ENCODE measurements at regions not wholly inside any gene's neighbourhood (a gene's known extent, or its start where the extent isn't known, plus 50 kb on each side); places are given as distances from the start of the nearest gene placed in this dataset.

- H3K14ac ChIP-seq (ENCODE audit: low read length in 2 of 2), result no peak overlapping the region
- no peaks in the 10 kb centered on the region for H3K36me3 ChIP-seq (ENCODE audit: control insufficient read depth in 1 of 2, insufficient read depth in 2 of 2, low read depth in 1 of 2, low read length in 2 of 2)
- no peak overlapping the region for H2BK120ac ChIP-seq (ENCODE audit: low read depth, low read length)
- H4K91ac ChIP-seq (ENCODE audit: low read length), result no peak overlapping the region
- H3K4me3 ChIP-seq (ENCODE audit: insufficient read depth in 1 of 2, low read depth in 1 of 2, low read length in 2 of 2), result no peak overlapping the region
- no peak overlapping the region for H3K23ac ChIP-seq (ENCODE audit: low read length in 2 of 2)
- no peak overlapping the region for H3K27ac ChIP-seq (ENCODE audit: low read length, poor library complexity, severe bottlenecking)
- H3K27me3 ChIP-seq (ENCODE audit: control insufficient read depth in 1 of 2, insufficient read depth in 1 of 2, low read length in 2 of 2), result no peaks in the 10 kb centered on the region
- no peak overlapping the region for H2AFZ ChIP-seq (ENCODE audit: low read depth, low read length)
- H3K18ac ChIP-seq (ENCODE audit: low read depth in 1 of 2, low read length in 2 of 2), result no peak overlapping the region
- no peak overlapping the region for H3K9ac ChIP-seq (ENCODE audit: low read length)
- no peak overlapping the region for H4K8ac ChIP-seq (ENCODE audit: low read length)
- DNase-seq, result no peak
- no peak overlapping the region for H3K4me2 ChIP-seq (ENCODE audit: low read length, poor library complexity, severe bottlenecking)
- no peak overlapping the region for H3K4ac ChIP-seq (ENCODE audit: low read depth in 1 of 2, low read length in 2 of 2)
- no peak overlapping the region for H2BK12ac ChIP-seq (ENCODE audit: low read length in 2 of 2)
- no peak overlapping the region for H2AK5ac ChIP-seq (ENCODE audit: low read length, severe bottlenecking)
- H3K79me1 ChIP-seq (replicated peaks; ENCODE audit: low read length, poor library complexity, severe bottlenecking), result no peaks in the 10 kb centered on the region
- no peak overlapping the region for H2BK15ac ChIP-seq (ENCODE audit: low read depth, poor library complexity, severe bottlenecking)
- 85% methylated on average over 6 of the region's 6 CpGs for WGBS
- peaks cover 4% of the 10 kb centered on the region for H3K4me1 ChIP-seq (ENCODE audit: control insufficient read depth, insufficient read depth, low read depth, low read length)
- H3K9me3 ChIP-seq (ENCODE audit: control insufficient read depth, low read length), result no peaks in the 10 kb centered on the region
- no peak overlapping the region for H2BK5ac ChIP-seq (ENCODE audit: low read depth, low read length, poor library complexity, severe bottlenecking)
These were observed 413.5 kb downstream of the OCA2 start for GRCh38 chr15:27685644-27686043.

- Histone ChIP-seq H3K4me2 (ENCODE audit: low read length, poor library complexity, severe bottlenecking) (no peak overlapping the region), H3K14ac (ENCODE audit: low read length in 2 of 2) (no peak overlapping the region), H2BK5ac (ENCODE audit: low read depth, low read length, poor library complexity, severe bottlenecking) (no peak overlapping the region), H4K8ac (ENCODE audit: low read length) (no peak overlapping the region), H3K4me3 (ENCODE audit: insufficient read depth in 1 of 2, low read depth in 1 of 2, low read length in 2 of 2) (no peak overlapping the region), H2AK5ac (ENCODE audit: low read length, severe bottlenecking) (no peak overlapping the region), H3K79me1 (replicated peaks; ENCODE audit: low read length, poor library complexity, severe bottlenecking) (no peaks in the 10 kb centered on the region), H3K9me3 (ENCODE audit: control insufficient read depth, low read length) (no peaks in the 10 kb centered on the region), H3K9ac (ENCODE audit: low read length) (no peak overlapping the region), H3K27ac (ENCODE audit: low read length, poor library complexity, severe bottlenecking) (no peak overlapping the region), H3K23ac (ENCODE audit: low read length in 2 of 2) (no peak overlapping the region), H3K27me3 (ENCODE audit: control insufficient read depth in 1 of 2, insufficient read depth in 1 of 2, low read length in 2 of 2) (no peaks in the 10 kb centered on the region), H4K91ac (ENCODE audit: low read length) (no peak overlapping the region), H3K4ac (ENCODE audit: low read depth in 1 of 2, low read length in 2 of 2) (no peak overlapping the region), H3K36me3 (ENCODE audit: control insufficient read depth in 1 of 2, insufficient read depth in 2 of 2, low read depth in 1 of 2, low read length in 2 of 2) (no peaks in the 10 kb centered on the region), H2AFZ (ENCODE audit: low read depth, low read length) (no peak overlapping the region), H3K18ac (ENCODE audit: low read depth in 1 of 2, low read length in 2 of 2) (no peak overlapping the region), H2BK15ac (ENCODE audit: low read depth, poor library complexity, severe bottlenecking) (no peak overlapping the region), H2BK12ac (ENCODE audit: low read length in 2 of 2) (no peak overlapping the region), H3K4me1 (ENCODE audit: control insufficient read depth, insufficient read depth, low read depth, low read length) (peaks cover 4% of the 10 kb centered on the region), H2BK120ac (ENCODE audit: low read depth, low read length) (no peak overlapping the region)
- 46% methylated on average over 3 of the region's 3 CpGs for WGBS
- DNase-seq, result no peak
These were observed 416.0 kb downstream of the OCA2 start for GRCh38 chr15:27683121-27683520.

GRCh38 chr15:27681038-27681437 is 418.1 kb downstream of the OCA2 start:
- Histone ChIP-seq H3K4me2 (ENCODE audit: low read length, poor library complexity, severe bottlenecking) (no peak overlapping the region), H3K79me1 (replicated peaks; ENCODE audit: low read length, poor library complexity, severe bottlenecking) (no peaks in the 10 kb centered on the region), H3K27me3 (ENCODE audit: control insufficient read depth in 1 of 2, insufficient read depth in 1 of 2, low read length in 2 of 2) (no peaks in the 10 kb centered on the region), H3K4ac (ENCODE audit: low read depth in 1 of 2, low read length in 2 of 2) (no peak overlapping the region), H2AFZ (ENCODE audit: low read depth, low read length) (no peak overlapping the region), H2BK5ac (ENCODE audit: low read depth, low read length, poor library complexity, severe bottlenecking) (no peak overlapping the region), H3K9ac (ENCODE audit: low read length) (no peak overlapping the region), H2BK15ac (ENCODE audit: low read depth, poor library complexity, severe bottlenecking) (no peak overlapping the region), H3K18ac (ENCODE audit: low read depth in 1 of 2, low read length in 2 of 2) (no peak overlapping the region), H2BK120ac (ENCODE audit: low read depth, low read length) (no peak overlapping the region), H2AK5ac (ENCODE audit: low read length, severe bottlenecking) (no peak overlapping the region), H3K9me3 (ENCODE audit: control insufficient read depth, low read length) (no peaks in the 10 kb centered on the region), H3K4me1 (ENCODE audit: control insufficient read depth, insufficient read depth, low read depth, low read length) (peaks cover 1% of the 10 kb centered on the region), H3K36me3 (ENCODE audit: control insufficient read depth in 1 of 2, insufficient read depth in 2 of 2, low read depth in 1 of 2, low read length in 2 of 2) (no peaks in the 10 kb centered on the region), H3K23ac (ENCODE audit: low read length in 2 of 2) (no peak overlapping the region), H4K91ac (ENCODE audit: low read length) (no peak overlapping the region), H3K27ac (ENCODE audit: low read length, poor library complexity, severe bottlenecking) (no peak overlapping the region), H4K8ac (ENCODE audit: low read length) (no peak overlapping the region), H3K4me3 (ENCODE audit: insufficient read depth in 1 of 2, low read depth in 1 of 2, low read length in 2 of 2) (no peak overlapping the region), H2BK12ac (ENCODE audit: low read length in 2 of 2) (no peak overlapping the region), H3K14ac (ENCODE audit: low read length in 2 of 2) (no peak overlapping the region)
- DNase-seq, result no peak
- WGBS, result 52% methylated on average over 7 of the region's 8 CpGs

- Histone ChIP-seq H3K36me3 (ENCODE audit: control insufficient read depth in 1 of 2, insufficient read depth in 2 of 2, low read depth in 1 of 2, low read length in 2 of 2) (no peaks in the 10 kb centered on the region), H2BK12ac (ENCODE audit: low read length in 2 of 2) (no peak overlapping the region), H3K4me3 (ENCODE audit: insufficient read depth in 1 of 2, low read depth in 1 of 2, low read length in 2 of 2) (no peak overlapping the region), H2BK5ac (ENCODE audit: low read depth, low read length, poor library complexity, severe bottlenecking) (no peak overlapping the region), H3K23ac (ENCODE audit: low read length in 2 of 2) (no peak overlapping the region), H3K4me2 (ENCODE audit: low read length, poor library complexity, severe bottlenecking) (no peak overlapping the region), H3K4me1 (ENCODE audit: control insufficient read depth, insufficient read depth, low read depth, low read length) (no peaks in the 10 kb centered on the region), H2AFZ (ENCODE audit: low read depth, low read length) (no peak overlapping the region), H3K14ac (ENCODE audit: low read length in 2 of 2) (no peak overlapping the region), H3K9ac (ENCODE audit: low read length) (no peak overlapping the region), H2BK120ac (ENCODE audit: low read depth, low read length) (no peak overlapping the region), H4K8ac (ENCODE audit: low read length) (no peak overlapping the region), H3K9me3 (ENCODE audit: control insufficient read depth, low read length) (no peaks in the 10 kb centered on the region), H3K18ac (ENCODE audit: low read depth in 1 of 2, low read length in 2 of 2) (no peak overlapping the region), H3K4ac (ENCODE audit: low read depth in 1 of 2, low read length in 2 of 2) (no peak overlapping the region), H2AK5ac (ENCODE audit: low read length, severe bottlenecking) (no peak overlapping the region), H3K79me1 (replicated peaks; ENCODE audit: low read length, poor library complexity, severe bottlenecking) (no peaks in the 10 kb centered on the region), H4K91ac (ENCODE audit: low read length) (no peak overlapping the region), H2BK15ac (ENCODE audit: low read depth, poor library complexity, severe bottlenecking) (no peak overlapping the region), H3K27ac (ENCODE audit: low read length, poor library complexity, severe bottlenecking) (no peak overlapping the region), H3K27me3 (ENCODE audit: control insufficient read depth in 1 of 2, insufficient read depth in 1 of 2, low read length in 2 of 2) (no peaks in the 10 kb centered on the region)
- WGBS, result 60% methylated on average over 19 of the region's 19 CpGs
- no peak for DNase-seq
These were observed 419.2 kb downstream of the OCA2 start for GRCh38 chr15:27679731-27680471.
